ENCODE measurements at regions not wholly inside any gene's neighbourhood (a gene's known extent, or its start where the extent isn't known, plus 50 kb on each side); places are given as distances from the start of the nearest gene placed in this dataset.
"Not testable (repeated sequence)": the region's sequence is repeated elsewhere in the genome, so short reads cannot be mapped to it uniquely, and the experiment has no call there.

DNA sequence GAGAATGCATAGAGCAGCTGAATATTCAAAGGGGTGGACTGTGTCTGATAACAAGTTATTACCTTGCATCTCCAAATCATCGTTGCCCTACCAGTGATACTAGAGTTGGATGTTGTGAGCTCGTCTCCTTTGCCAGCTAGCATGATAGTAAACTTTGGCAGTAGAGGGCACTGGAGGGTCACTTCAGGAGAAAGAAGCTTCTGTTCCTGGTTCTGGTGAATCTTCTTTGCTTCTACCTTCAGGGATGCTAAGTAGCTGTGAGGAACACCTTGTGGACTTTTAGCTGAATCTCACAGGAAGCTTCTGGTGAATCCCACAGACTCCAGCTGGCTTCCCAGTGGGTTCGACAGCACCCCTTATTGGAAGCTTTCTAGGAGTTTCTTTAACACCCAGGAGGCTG lies 626.6 kb upstream of the SGCD start:
- no peak for TF ChIP-seq CTCF (conservative IDR thresholded peaks at IDR 0.05; ENCODE audit: low read depth, low read length)
- no peak for DNase-seq (ENCODE audit: low read depth)
- no peak overlapping the region for H3K4me3 ChIP-seq (ENCODE audit: low read length)

GRCh38 chr5:155711882-155712281 lies 615.1 kb upstream of the SGCD start:
- DNase-seq (ENCODE audit: low read depth), result no peak
- no peak for TF ChIP-seq CTCF (conservative IDR thresholded peaks at IDR 0.05; ENCODE audit: low read depth, low read length)
- H3K4me3 ChIP-seq (ENCODE audit: low read length), result no peak overlapping the region

- DNase-seq (ENCODE audit: low read depth); H3K4me3 ChIP-seq (ENCODE audit: low read length): not testable (repeated sequence)
Observed at GRCh38 chr5:155714435-155714834, 612.5 kb upstream of the SGCD start.

- no peak for DNase-seq (ENCODE audit: low read depth)
- TF ChIP-seq CTCF (conservative IDR thresholded peaks at IDR 0.05; ENCODE audit: low read depth, low read length), result no peak
- H3K4me3 ChIP-seq (ENCODE audit: low read length), result no peak overlapping the region
Observed at GRCh38 chr5:155726267-155726666, 600.7 kb upstream of the SGCD start.

GRCh38 chr5:155727512-155728145 lies 599.3 kb upstream of the SGCD start:
- TF ChIP-seq CTCF (conservative IDR thresholded peaks at IDR 0.05; ENCODE audit: low read depth, low read length), result no peak
- peak overlapping the region; percentile 29 for H3K4me3 ChIP-seq (ENCODE audit: low read length)
- no peak for DNase-seq (ENCODE audit: low read depth)

DNA sequence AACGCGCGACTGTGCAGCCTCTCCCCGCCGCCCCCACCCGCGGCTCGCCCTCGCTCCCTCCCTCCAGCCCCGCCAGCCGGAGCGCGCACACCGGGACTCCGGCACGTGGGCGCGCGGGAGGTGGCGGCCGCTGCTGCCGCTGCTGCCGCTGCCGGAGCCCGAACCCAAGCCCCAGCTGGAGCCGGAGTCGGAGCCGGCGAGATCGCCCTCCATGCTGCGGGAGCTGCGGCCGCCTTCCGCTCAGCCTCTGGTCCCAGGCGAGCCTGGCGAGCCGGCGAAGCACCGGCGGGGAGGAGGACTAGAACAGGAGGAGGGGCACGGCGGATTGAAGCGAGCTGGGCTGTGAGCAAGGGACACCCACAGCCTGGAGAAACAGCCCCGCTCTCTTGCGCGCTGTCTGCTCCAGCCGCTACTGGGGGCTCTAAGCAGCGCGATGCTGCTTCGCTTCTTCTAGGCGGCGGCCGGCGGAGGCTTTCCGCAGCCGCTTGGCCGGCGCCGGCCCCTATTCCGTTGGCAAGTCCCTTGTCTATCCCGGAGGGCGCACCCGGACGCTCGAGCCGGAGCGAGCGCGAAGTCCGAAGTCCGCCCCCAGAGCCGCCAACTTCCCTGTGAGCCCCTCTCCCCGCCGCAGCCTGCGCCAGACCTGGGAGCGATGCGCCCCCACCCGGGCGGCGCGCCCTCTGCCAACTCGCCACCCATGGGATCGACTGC lies 598.7 kb upstream of the SGCD start:
- H3K4me3 ChIP-seq (ENCODE audit: low read length), result peak overlapping the region; percentile 29
- DNase-seq (ENCODE audit: low read depth), result peak; percentile 25
- no peak for TF ChIP-seq CTCF (conservative IDR thresholded peaks at IDR 0.05; ENCODE audit: low read depth, low read length)

DNA sequence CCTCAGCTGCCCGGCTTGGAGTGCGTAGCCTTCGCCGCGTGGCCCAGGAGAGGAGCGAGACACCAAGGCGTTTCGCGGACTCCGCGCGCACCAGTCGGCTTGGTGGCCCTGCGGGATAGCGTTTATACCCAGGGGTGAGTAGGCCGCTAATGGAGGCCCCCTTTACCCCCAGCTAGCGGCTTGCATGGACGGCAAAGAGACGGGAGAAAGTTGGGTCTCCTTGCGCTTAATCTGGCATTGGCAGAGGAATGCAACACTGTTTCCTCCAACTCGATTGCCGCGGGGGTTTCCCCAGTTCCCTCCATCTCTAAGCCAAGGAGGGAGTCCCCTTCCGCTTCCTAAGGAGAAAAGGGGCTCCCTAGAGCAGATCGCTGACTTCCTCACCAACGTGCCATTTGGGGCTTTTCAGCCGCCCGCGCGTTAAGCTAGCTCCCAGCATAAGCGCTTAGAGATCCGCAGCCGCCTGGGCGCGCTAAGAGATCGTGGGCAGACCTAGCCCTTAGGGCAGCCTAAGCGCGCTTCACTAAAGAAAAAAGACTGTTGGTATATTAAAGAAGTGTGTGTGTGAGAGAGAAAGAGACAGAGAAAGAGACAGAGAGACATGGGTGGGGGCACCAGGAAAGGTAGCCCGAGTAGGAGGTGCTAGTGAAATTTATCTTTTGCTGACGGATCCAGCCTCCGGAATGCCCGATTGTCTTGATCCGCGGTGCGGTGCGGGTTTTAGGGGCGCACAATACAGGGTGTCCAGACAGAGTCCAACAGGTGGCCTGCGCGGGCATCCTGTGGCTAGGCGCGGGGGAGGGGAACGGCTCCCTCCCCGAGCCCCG lies 597.9 kb upstream of the SGCD start:
- no peak for DNase-seq (ENCODE audit: low read depth)
- peak overlapping the region; percentile 29 for H3K4me3 ChIP-seq (ENCODE audit: low read length)
- no peak for TF ChIP-seq CTCF (conservative IDR thresholded peaks at IDR 0.05; ENCODE audit: low read depth, low read length)

All from retinal pigment epithelial cell (primary cell).